Endothelial cell of umbilical vein (primary cell): ENCODE measurements at regions not wholly inside any gene's neighbourhood (a gene's known extent, or its start where the extent isn't known, plus 50 kb on each side); places are given as distances from the start of the nearest gene placed in this dataset.

Experiments
- BruUV-seq: library from RNA; stranded (reverse); fragments of 400-500 nt; replicated peaks from 2 replicates; lab custom pipeline; 2021; lab: Mats Ljungman, UMichigan
- CTCF ChIA-PET: fragments of 300-600, 350-600 bp; sonication (Branson Sonifier 250); formaldehyde crosslinking; loops from one replicate; lab custom pipeline; 2021; ENCODE audit warnings: antibody characterized with exemption, inconsistent platforms; lab: Charles Lee
- POLR2A ChIA-PET: fragments of 300-600, 350-600 bp; sonication (Branson Sonifier 250); formaldehyde crosslinking; loops from one replicate; lab custom pipeline; 2021; ENCODE audit warnings: antibody characterized with exemption, inconsistent platforms; lab: Charles Lee
- DNase-seq: peaks from one replicate; pipeline ENCODE4 v3.0.0-alpha.2; 2011; ENCODE audit warnings: low read depth, low spot score
- FAIRE-seq: peaks from 2 replicates; lab custom pipeline; 2011; peaks lifted over from hg19 to GRCh38; lab: Jason Lieb, UNC
- H2AFZ ChIP-seq: 2 replicates; pipeline ENCODE4 v1.6.0; 2012; ENCODE audit warnings: low read depth, low read length, control low read depth, inconsistent platforms
- H3K27ac ChIP-seq: 2 replicates; pipeline ENCODE4 v1.5.1; 2011; ENCODE audit warnings: low read depth, mild to moderate bottlenecking, control low read depth, low read length, moderate library complexity; ENCODE audit not compliant: insufficient read depth
- H3K27me3 ChIP-seq, 2 experiments: 2 replicates each; pipeline versions ENCODE4 v1.6.0 to v1.6.1; 2011; ENCODE audit warnings: low read length in 2 of 2, mixed read lengths in 1 of 2; ENCODE audit not compliant: control insufficient read depth in 2 of 2, insufficient read depth in 2 of 2
- H3K36me3 ChIP-seq, 2 experiments: 2 replicates in 1 of 2; 3 replicates in 1 of 2; pipeline ENCODE4 v1.5.1; 2011; ENCODE audit warnings: low read length in 2 of 2, mild to moderate bottlenecking in 1 of 2, moderate library complexity in 1 of 2; ENCODE audit not compliant: control insufficient read depth in 2 of 2, insufficient read depth in 2 of 2; ENCODE audit errors: extremely low read depth in 1 of 2
- H3K4me1 ChIP-seq: 3 replicates; pipeline ENCODE4 v1.5.1; 2011; ENCODE audit warnings: mild to moderate bottlenecking, low read length; ENCODE audit not compliant: control insufficient read depth, insufficient read depth; ENCODE audit errors: extremely low read depth
- H3K4me2 ChIP-seq: 2 replicates; pipeline ENCODE4 v1.6.1; 2011; ENCODE audit warnings: low read length, control low read depth, mixed read lengths; ENCODE audit not compliant: insufficient read depth
- H3K4me3 ChIP-seq, 3 experiments: fragments of 200-600 bp in 1 of 3; sonication (generic), shearing (Covaris generic) in 1 of 3; replicated peaks in 1 of 3; 2 replicates each; pipeline ENCODE4 v1.5.1; 2011 to 2016; ENCODE audit warnings: control low read depth in 3 of 3, low read length in 3 of 3, mild to moderate bottlenecking in 2 of 3, inconsistent platforms in 1 of 3, low read depth in 1 of 3, moderate library complexity in 1 of 3; ENCODE audit not compliant: insufficient read depth in 1 of 3
- H3K79me2 ChIP-seq: 2 replicates; pipeline ENCODE4 v1.6.0; 2012; ENCODE audit warnings: low read length, inconsistent platforms; ENCODE audit not compliant: control insufficient read depth, insufficient read depth
- H3K9ac ChIP-seq: replicated peaks from 2 replicates; pipeline ENCODE3; 2011; ENCODE audit warnings: low read length, control low read depth; ENCODE audit not compliant: insufficient read depth; ENCODE audit errors: extremely low read depth
- H3K9me1 ChIP-seq: replicated peaks from 3 replicates; pipeline ENCODE4 v1.6.0; 2011; ENCODE audit warnings: mild to moderate bottlenecking, low read length; ENCODE audit not compliant: control insufficient read depth, insufficient read depth; ENCODE audit errors: extremely low read depth
- H3K9me3 ChIP-seq: replicated peaks from 2 replicates; pipeline ENCODE4 v1.5.1; 2012; ENCODE audit warnings: low read length, inconsistent platforms; ENCODE audit not compliant: control insufficient read depth, insufficient read depth
- H4K20me1 ChIP-seq: replicated peaks from 2 replicates; pipeline ENCODE3; 2011; ENCODE audit warnings: mild to moderate bottlenecking, low read length; ENCODE audit not compliant: control insufficient read depth, insufficient read depth; ENCODE audit errors: extremely low read depth
- CTCF ChIP-seq, 2 donors: IDR thresholded peaks; 1 replicate in 1 of 2; 2 replicates in 1 of 2; pipeline ENCODE4 v1.5.1; 2011; ENCODE audit warnings: low read length in 2 of 2, mild to moderate bottlenecking in 2 of 2, moderate library complexity in 2 of 2, control low read depth in 1 of 2, inconsistent platforms in 1 of 2, low read depth in 1 of 2; ENCODE audit not compliant: insufficient read depth in 1 of 2; ENCODE audit errors: extremely low read depth in 1 of 2
- EZH2 ChIP-seq: IDR thresholded peaks from 2 replicates; pipeline ENCODE4 v1.6.1; 2012; ENCODE audit warnings: borderline replicate concordance, low read depth, mild to moderate bottlenecking, moderate library complexity, low read length, inconsistent platforms; ENCODE audit not compliant: severe bottlenecking
- FOS ChIP-seq: IDR thresholded peaks from 2 replicates; pipeline ENCODE4 v1.6.1; 2011; ENCODE audit warnings: mild to moderate bottlenecking, low read length, moderate library complexity, borderline replicate concordance; ENCODE audit not compliant: insufficient read depth
- GATA2 ChIP-seq: IDR thresholded peaks from 2 replicates; pipeline ENCODE4 v1.7.0; 2011; ENCODE audit warnings: low read depth, mild to moderate bottlenecking, moderate library complexity, mixed read lengths, low read length; ENCODE audit not compliant: insufficient read length, insufficient read depth
- JUN ChIP-seq: IDR thresholded peaks from 2 replicates; pipeline ENCODE4 v1.6.1; 2011; ENCODE audit warnings: borderline replicate concordance, low read depth; ENCODE audit not compliant: insufficient read length, insufficient read depth
- MAX ChIP-seq: IDR thresholded peaks from 2 replicates; pipeline ENCODE4 v1.6.1; 2011; ENCODE audit not compliant: insufficient read depth, insufficient read length
- MYC ChIP-seq: IDR thresholded peaks from one replicate; pipeline ENCODE4 v1.6.1; 2011; ENCODE audit warnings: mild to moderate bottlenecking, low read depth, low read length
- POLR2A ChIP-seq: IDR thresholded peaks from 2 replicates; pipeline ENCODE4 v1.6.1; 2012; ENCODE audit warnings: low read depth, mild to moderate bottlenecking, control low read depth, low read length
- POLR2AphosphoS5 ChIP-seq: IDR thresholded peaks from 2 replicates; pipeline ENCODE4 v1.6.1; 2012; ENCODE audit warnings: low read depth, mild to moderate bottlenecking, control low read depth, low read length, moderate library complexity; ENCODE audit not compliant: insufficient read depth
- dilution Hi-C: fragments of 300-500 bp; cut with MboI; formaldehyde crosslinking; loops from one replicate; pipeline ENCODE4 v1.15.0; 2019; ENCODE audit warnings: low sequenced_read_pairs; ENCODE audit not compliant: extremely low pct_ligation_motif_present
- intact Hi-C: fragments of 100-400 bp; cut with micrococcal nuclease; formaldehyde crosslinking; loops from one replicate; pipeline ENCODE4 v1.10.0; 2022

GRCh38 chr3:64806668-64807605, 119.1 kb upstream of the ADAMTS9 start:
- no TSS peak for BruUV-seq
- dilution Hi-C loops: no loop called here
- intact Hi-C loops: no loop called here
- no peak overlapping the region for H3K9ac ChIP-seq
- DNase-seq (no peak), FAIRE-seq (no peak)
- H3K4me2 ChIP-seq: no peak overlapping the region
- no peak overlapping the region for H3K4me3 ChIP-seq
- ChIA-PET POLR2A (no interaction called here), CTCF (no interaction called here)
- peaks cover 8% of the 10 kb centered on the region for H3K4me1 ChIP-seq
- no peaks in the 10 kb centered on the region for H3K36me3 ChIP-seq
- no peaks in the 10 kb centered on the region for H3K79me2 ChIP-seq
- H3K27ac ChIP-seq: no peak overlapping the region
- H2AFZ ChIP-seq: no peak overlapping the region
- no peaks in the 10 kb centered on the region for H3K9me3 ChIP-seq
- no peaks in the 10 kb centered on the region for H4K20me1 ChIP-seq
- TF ChIP-seq MAX: no peak
- TF ChIP-seq EZH2: no peak
- TF ChIP-seq JUN: no peak
- TF ChIP-seq CTCF (IDR thresholded peaks at IDR 0.05; ENCODE audit: extremely low read depth in 1 of 2, insufficient read depth in 1 of 2, low read depth in 1 of 2, low read length in 2 of 2): no peak
- no peak for TF ChIP-seq POLR2A
- TF ChIP-seq GATA2: no peak
- no peak for TF ChIP-seq POLR2AphosphoS5
- TF ChIP-seq FOS: no peak
- no peak for TF ChIP-seq MYC
- no peaks in the 10 kb centered on the region for H3K9me1 ChIP-seq
- H3K27me3 ChIP-seq: no peaks in the 10 kb centered on the region
